ENCODE measurements at regions not wholly inside any gene's neighbourhood (a gene's known extent, or its start where the extent isn't known, plus 50 kb on each side); places are given as distances from the start of the nearest gene placed in this dataset.
"Not testable (repeated sequence)": the region's sequence is repeated elsewhere in the genome, so short reads cannot be mapped to it uniquely, and the experiment has no call there.

DNA sequence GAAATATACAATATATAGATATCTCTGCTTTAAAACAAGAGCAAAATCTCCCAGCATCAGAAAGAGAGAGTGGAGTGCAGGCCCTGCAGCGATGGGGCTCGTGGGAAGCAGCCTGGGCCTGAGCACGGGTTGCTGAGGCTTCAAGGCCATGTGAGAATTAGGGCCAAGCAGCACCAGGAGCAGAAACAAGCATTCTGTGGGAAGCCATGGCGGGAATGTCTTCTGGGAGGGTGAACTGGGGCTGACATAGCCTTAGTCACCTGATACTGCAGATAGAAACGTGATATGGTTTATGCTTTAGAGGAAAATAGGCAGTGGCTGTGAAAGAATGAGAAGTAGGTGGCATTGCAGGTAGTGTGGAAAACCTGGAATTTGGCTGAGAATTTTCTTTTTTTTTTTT is 472.3 kb downstream of the IRS2 start:
- DNase-seq = no peak

DNA sequence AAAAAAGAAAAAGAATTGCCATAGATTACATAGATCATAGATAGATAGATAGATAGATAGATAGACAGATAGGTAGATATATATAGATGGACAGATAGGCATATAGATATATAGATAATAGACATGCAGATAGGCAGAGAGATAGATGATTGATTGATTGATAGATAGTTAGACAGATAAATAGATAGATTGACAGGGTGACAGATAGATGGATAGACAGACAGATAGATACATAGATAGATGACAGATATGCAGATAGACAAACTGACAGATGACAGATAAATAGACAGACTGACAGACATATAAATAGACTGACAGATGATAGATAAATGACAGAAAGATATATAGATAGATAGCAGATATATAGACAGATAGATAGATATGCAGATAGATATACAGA is 474.0 kb downstream of the IRS2 start:
- no peak for DNase-seq

DNA sequence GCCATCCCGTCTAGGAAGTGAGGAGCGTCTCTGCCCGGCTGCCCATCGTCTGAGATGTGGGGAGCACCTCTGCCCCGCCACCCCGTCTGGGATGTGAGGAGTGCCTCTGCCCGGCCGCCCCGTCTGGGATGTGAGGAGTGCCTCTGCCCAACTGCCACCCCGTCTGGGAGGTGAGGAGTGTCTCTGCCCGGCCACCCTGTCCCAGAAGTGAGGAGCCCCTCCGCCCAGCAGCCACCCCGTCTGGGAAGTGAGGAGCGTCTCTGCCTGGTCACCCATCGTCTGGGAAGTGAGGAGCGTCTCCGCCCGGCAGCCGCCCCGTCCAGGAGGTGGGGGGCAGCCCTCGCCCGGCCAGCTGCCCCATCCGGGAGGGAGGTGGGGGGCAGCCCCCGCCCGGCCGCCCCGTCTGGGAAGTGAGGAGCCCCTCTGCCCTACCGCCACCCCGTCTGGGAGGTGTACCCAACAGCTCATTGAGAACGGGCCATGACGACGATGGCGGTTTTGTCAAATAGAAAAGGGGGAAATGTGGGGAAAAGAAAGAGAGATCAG is 474.9 kb downstream of the IRS2 start:
- not testable (repeated sequence) for DNase-seq

DNA sequence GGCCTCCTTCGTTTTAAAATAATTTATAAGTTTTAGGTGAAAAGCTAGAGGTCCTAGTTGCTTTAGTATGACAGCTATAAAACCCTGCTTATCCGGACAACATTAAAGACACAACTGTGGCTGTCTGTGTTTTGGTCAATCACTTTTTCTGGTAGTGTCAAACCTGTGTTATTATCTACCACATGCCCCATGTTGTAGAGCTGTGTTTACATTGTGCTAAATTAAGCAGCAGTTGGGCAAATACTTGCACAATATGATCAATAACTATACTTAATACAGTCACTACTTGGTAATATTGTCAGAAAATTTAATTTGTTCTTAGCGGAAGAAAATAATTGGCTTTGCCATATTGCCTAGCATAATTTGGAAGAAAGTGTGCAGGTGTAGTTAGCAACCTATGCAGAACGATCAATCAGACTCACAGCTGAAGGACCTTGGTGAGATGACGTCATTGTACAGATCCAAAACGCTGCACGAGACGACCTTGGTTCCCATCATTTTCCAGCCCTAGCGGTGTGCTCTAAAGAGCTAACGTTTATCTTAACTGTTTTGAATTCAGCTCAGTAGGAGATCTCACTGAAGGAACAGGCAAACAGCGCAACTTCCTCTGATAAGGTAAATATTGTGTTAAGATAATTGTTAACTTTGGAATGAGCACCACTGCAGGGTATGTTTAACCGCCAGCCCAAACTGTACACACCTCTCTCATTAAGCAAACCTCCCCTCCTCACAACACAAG is 476.6 kb downstream of the IRS2 start:
- no peak for DNase-seq

DNA sequence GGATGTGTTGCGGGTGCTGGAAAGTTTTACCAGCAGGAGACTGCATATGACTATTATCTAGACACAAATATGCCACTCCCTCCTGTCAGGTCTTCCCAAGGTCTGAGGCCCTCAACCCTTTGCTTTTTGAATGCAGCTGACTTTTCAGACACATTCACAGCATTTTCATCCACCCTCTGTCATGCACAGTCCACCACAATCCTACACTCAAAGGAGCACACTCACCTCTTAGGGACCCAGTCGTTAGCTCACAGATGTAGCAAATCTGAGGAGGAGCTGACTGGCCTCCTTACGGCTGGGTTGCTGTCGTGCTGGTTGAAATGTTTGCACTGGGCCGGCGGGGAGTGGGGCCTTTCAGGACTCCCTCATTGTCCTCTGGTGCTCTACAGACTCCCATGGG is 479.4 kb downstream of the IRS2 start:
- DNase-seq = no peak

DNA sequence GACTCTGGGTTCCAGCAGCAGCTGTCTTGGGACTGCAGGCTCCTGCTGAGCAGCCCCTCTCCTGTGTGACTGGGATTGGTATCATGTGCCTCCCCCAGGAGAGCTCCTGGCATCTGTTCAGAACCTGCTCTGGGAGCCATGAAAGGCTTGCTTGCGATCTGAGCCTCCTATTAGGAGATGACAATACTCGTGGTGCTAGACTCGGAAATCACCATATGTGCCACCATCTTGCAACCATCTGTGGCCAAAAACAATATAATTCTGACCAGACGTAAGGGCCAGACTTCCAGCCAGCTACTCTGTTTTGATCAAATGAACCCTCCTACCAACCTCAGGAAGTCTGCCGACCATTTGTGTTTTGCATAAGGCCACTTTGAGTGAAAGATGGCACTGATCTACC is 484.7 kb downstream of the IRS2 start:
- DNase-seq = no peak

DNA sequence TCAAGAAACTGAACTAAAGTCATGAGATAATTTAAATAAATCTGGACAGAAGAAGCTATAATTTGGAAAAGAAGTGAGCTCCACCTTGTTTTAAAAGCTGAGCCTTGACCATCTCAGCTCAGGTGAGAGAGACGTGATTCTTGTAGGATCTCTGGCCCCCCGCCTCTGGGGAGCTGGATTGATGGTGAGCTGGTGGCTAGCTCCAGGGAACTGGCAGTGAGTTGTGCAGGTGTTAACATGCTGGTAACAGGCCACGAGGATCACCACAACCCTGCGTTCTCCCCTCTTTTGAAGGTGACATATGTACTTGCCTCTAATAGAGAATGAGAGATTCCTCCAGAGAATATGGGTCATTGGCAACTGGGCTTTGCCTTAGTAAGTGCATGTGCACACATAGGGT is 485.1 kb downstream of the IRS2 start:
- DNase-seq = no peak

DNA sequence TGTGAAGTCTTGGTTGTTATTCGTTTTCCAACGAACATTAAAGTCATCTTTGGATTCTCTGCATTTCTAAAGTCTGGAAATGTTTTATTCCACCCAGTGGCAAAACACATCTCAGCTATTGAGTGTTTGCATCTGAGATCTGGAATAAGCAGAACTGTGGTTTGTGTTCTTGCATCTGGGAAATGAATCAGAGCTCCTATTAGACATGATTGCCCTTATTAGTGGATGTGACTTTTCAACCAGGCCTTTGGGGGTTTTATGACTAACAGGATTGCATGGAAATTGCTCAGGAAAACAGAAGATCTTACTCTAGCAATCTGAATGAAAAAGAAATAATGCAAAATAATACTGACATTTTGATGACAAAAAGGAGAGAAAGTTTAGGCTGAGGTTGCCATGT is 488.8 kb downstream of the IRS2 start:
- no peak for DNase-seq

DNA sequence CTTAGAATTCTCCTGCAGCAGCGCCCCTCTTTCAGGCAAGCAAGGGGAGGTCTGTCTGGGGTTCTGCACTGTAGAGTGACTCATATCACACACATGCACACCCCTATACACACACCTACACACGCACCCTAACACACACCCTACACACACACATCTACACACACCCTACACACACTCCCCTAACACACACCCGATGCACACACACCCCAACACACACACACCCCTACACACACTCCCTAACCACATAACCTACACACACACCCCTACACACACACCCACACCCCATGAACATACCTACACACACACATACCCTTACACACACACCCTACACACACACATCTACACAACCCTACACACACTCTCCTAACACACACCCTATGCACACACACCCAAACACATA is 493.2 kb downstream of the IRS2 start:
- DNase-seq = no peak

DNA sequence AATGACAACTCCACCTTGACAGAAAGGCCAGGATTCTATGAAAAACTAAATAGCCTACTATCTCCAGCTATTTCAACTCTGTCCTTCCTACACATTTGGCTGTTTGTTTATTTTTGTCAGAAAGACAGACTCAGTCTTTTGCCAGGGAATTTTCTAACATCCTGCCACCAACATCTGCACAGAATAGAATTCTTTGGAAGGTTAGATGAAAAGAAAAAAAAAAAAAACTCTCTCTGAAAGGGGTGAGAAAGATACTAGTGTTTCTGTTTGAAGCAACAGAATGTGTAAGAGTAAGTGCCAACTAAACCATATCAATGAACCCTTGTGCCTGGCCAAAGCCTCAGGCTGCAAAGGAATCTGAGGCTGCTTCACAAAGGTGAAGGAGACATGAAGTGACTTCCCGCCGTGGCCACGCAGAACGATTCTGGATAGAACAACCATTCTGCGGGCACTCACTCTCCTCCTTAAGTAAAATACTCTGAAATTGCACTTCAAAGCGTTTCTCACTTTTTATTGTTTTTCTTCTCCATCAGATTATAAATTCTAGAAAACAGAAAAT is 498.2 kb downstream of the IRS2 start:
- no peak for DNase-seq

DNA sequence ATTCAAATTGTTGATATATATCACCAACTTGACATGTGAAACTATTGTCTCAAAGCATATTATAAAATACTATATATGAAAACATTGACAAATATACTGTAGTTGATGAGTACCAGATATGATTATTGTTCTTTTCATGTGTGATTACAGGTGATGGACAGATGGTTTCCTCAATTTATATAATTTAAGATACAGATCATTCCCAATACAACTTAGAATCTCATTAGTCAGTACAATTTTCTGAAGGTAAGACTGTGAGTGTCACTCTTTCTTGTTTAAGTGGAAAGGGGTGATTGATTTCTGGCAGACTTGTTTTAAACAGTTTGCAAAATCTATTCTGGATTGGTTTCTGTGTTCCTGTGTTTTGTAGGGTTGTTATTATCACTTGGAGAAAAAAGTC is 498.8 kb downstream of the IRS2 start:
- no peak for DNase-seq

DNA sequence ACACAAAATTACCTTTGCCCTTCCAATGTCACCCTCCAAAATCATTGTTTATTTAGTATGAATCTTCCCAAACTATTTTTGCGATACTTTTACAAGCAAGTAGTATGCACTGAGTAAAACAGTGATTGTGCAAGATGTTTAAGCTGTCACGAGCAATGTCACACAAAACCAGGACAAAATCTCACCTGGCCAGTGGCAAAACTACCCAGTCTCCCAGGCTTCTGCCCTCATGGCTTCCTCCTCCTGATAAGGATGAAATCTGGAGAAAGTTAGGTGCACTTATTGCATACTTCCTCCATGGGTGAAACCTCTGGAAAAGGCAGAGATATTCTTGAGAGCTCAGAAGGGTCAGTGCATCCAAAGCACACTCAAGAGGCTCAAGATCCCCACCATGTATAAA is 500.8 kb downstream of the IRS2 start:
- no peak for DNase-seq

DNA sequence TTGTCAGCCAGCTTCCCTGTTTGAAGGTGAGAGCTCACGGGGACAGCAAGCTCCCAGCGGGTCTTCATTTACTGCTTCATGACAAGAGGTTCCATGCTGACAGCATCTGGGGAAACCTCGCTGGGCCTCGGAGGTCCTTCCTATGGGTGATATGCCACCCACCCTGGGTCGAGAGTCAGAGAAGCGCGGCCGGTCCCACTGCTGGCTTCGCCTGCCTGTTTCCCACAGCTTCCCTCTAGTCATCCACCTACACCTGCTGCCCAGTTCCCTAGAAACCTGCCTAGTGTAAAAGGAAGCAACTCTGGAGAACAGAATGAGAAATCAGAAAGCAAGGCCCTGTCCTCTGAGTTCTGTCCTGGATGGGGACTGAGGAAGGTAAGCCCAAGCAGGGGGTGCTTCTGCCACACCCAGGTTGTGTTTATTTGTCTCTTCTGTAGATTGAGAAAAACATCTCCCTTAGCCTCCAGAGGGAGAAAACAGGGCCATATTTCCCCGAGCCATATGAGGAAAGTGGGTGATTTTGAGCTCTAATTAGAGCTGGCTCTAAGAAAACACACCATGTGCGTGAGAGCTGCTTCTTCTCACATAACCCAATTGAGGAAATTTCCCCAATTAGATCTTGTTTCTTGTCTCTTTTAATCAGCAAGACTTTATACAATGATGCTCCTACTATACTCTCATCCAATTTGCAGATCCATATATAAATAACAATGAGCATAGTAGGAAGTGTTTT is 504.3 kb downstream of the IRS2 start:
- no peak for DNase-seq

DNA sequence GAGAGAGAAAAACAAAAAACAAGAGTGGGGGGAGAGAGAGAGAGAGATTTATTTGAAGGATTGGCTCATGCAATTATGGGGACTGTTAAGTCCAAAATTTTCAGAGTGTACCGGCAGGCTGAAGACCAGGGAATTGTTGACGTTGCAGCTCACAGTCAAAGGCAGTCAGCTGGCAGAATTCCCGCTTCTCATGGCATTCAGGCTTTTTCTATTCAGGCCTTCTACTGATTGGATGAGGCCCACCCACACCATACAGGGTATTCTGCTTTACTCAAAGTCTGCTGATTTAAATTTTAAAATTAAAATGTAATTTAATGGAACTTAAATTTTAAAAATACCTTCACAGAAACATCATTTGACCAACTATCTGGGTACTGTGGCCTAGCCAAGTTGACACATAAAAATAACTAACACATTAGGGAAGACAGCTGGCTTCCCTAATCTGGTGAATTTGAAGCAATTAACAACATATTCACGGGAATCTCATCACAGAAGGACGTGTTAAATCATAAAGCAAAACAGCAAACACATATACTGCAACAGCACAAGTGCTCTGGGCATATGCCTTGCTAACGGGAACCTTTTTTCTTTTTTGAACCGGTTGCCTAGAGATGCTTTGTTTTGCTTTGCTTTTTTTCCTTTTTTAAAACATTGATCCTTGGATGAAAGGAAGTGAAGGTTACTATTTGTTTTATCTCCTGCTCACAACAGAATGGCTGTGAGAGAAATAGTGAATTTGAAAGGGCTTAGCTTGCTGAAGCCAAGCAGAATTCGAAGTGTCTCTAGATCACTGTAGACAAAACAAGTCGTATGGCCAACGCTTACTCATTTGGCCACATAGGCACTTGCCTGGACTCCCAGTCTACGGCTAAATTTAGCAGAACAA is 505.1 kb downstream of the IRS2 start:
- no peak for DNase-seq

DNA sequence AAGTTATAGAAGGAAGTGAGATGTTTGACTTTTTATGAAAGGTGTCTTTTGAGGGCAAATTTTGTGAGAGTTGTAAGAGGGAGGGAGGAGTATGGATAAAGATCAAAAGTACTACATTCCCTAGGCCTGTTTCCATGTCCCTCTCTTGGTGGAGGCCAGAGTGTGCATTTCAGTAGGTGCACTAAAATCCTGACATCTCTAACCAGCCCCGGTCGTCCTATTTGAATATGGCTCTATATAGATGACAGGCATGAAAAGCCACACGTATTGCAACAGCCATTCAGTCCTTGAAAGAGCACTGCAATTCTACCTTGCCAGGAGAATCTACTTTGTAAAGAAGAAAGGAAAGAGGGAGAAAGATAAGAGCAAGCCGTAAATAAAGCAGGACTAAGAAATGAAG is 510.1 kb downstream of the IRS2 start:
- no peak for DNase-seq

DNA sequence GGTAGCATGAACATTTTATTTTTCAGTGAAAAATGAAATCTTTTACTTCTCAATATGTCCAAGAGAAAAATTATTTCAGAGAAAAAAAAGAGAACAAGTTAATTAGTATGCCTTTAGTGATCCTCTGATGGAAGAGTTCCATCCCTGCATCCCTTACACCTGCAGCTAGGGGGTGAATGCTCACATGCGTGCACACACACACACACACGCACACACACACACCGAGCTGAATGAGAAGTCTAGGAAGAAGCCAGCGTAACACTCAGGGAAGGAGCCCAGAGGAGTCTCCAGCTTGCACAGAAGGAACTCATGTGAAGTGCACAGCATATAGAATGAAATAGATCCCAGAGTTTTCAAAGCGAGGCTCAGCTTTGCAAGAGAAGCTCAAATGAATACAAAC is 510.5 kb downstream of the IRS2 start:
- DNase-seq = no peak

DNA sequence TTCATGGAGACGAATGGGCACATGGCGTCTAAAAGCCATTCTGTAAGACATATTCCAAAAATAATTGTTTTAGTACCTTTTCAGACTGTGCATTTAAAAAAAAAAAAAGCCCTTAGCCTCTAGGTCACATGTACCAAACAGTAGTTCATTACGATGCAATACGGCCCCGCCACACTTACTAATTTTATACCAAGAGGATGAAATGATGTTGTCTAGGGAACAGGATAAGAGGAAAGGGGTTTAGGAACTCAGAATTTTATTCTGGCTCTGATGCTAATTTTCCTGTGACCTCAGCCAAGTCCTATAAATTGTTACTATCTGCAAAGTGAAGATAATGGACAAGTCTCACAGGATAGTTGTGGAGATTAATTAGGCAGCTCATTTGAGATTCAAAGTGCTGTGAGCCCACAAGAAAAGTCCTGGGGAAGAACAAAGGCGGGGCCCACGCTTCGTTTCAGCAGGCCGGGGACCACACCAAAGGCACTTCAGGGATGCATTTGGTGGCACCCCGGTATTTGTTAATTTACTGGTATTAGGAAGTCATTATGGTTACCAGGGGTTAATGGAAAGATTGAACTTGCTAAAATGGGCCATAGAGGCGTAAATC is 511.1 kb downstream of the IRS2 start:
- DNase-seq = no peak

DNA sequence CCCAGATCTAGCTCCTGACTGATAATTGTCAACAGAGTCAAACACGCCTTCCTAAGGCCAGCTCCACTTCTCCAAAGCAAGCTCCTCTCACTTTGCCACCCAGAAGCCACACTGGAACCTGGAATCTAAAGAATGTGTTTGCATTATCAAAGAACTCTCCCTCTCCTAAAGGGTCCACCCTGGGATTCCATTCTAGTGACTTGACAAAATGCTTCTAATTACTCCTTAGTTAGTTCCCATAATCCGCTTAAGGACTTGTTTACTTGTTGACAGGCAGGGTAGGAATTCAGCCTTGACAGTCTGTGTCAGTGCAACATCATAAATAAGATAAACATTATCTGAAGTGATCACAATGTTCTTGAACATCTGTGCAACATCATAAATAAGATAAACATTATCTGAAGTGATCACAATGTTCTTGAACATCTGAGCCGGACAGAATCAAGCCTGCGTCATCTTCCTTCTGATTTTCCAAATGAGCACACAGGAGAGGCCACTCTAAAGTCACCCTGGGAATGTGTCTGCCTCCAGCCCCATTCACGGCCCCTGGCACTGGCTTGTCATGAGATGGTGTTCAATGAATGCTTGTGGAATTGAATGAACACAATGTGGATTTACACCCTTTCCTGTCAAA is 512.1 kb downstream of the IRS2 start:
- no peak for DNase-seq

DNA sequence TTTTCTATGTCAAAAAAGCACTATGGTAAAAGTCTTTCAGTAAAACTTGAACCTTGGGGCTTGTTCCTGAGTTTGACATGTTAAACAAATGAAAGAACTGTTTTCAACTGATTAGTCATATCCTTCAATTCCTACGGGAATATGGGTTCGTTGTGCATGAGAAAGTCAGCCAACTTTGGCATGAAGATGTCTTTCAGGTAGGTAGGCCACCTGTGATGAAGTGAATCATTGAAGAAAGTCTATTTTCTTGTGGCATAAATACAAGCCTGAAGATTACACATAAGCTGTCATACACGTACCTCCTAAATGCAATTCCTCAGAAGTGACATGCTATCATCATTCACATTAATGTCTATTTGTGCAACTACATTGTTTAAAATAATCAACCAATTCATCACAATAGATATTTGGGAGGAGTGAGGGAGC is 513.0 kb downstream of the IRS2 start:
- no peak for DNase-seq

DNA sequence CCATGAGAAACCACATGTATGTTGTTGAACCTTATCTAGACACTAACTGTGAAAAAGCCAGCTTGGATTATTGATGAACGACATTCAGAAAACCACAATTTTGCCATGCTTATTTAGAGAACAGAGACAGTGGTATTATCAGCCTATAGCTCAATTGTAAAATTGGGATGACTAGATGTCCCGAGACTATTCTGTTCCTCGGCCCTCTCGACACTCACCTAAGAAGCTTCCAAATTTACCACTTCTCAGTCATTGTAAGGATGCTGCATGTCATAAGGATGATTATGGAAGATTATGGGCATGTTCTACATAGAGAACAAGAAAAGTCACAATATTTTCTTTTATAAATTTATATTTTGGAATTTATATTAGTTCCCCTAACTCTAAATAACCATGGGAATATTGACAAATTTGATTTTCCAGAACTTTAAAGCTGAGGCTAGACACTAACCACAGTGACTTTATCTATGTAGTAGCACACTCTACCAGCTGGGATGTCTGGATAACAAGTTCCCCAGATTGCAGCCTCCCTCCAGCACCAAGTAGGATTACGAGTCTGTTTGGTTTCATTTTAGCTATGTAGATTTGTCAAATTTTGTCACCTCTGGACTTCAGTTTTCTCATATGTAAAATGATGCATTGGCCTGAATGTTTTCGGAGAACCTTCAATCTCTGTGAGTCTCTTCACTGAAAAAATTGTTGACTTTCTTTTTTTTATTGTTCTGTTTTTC is 513.6 kb downstream of the IRS2 start:
- no peak for DNase-seq
